ENCODE measurements at regions not wholly inside any gene's neighbourhood (a gene's known extent, or its start where the extent isn't known, plus 50 kb on each side); places are given as distances from the start of the nearest gene placed in this dataset.
A peak's percentile ranks its signal among the peaks of the same experiment; 100 is the strongest.

Small RNAs in the stretch of these regions (microRNA-seq; reads per million reads assigned to microRNA genes)
- gene MIR2682 (ENCODE audit: unreplicated experiment) = 1.2 reads per million, percentile 17 among the genes with 10 or more reads in this experiment

Data from endothelial cell (in vitro differentiated cells).